ENCODE measurements at regions not wholly inside any gene's neighbourhood (a gene's known extent, or its start where the extent isn't known, plus 50 kb on each side); places are given as distances from the start of the nearest gene placed in this dataset.

DNA sequence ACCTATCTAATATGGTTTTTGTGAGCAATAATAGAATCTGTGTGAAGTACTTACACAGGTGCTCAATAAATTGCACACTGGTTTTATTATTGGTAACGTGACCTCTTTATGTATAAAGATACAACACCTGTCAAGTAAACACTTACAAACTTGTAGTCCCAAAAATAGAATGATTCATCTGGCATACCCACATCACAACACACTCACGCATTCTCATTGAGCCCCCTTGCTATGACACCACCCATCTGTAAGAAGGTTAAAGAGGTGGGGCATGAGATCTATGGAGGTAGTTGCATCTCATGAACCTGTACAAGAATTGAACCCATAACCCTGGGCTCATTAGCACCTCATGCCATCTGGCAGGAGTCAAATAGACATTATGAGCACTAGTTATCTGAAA lies 134.9 kb upstream of the THBS1 start:
- TF ChIP-seq CTCF (IDR thresholded peaks at IDR 0.05 in 4 of 5, conservative IDR thresholded peaks at IDR 0.05 in 1 of 5) = no peak
- no peak for TF ChIP-seq POLR2A (IDR thresholded peaks at IDR 0.05)
